HEK293 (cell line): ENCODE measurements at regions not wholly inside any gene's neighbourhood (a gene's known extent, or its start where the extent isn't known, plus 50 kb on each side); places are given as distances from the start of the nearest gene placed in this dataset.

ENCODE experiments used
- CTCF ChIA-PET: fragments of 350-600 bp; formaldehyde crosslinking; extraction: SDS; loops from one replicate; lab custom pipeline; 2021; ENCODE audit warnings: antibody characterized with exemption; lab: Yijun Ruan, JAX
- POLR2A ChIA-PET: fragments of 300-600 bp; formaldehyde crosslinking; extraction: SDS; loops from one replicate; lab custom pipeline; 2020; ENCODE audit warnings: antibody characterized with exemption, inconsistent platforms; lab: Yijun Ruan, JAX
- H3K27ac ChIP-seq: fragments of 200-500 bp; sonication (Bioruptor generic); 2 replicates; pipeline ENCODE4 v1.5.1; 2014; ENCODE audit warnings: low read depth, low read length, control low read depth, inconsistent platforms; ENCODE audit errors: extremely low read depth
- H3K36me3 ChIP-seq, 2 experiments: fragments of 200-500 bp in 1 of 2; sonication (Bioruptor generic) in 1 of 2; 1 replicate in 1 of 2; 2 replicates in 1 of 2; pipeline ENCODE4 v1.5.1; 2014 to 2017; ENCODE audit warnings: inconsistent platforms in 2 of 2, low read length in 2 of 2; ENCODE audit not compliant: control insufficient read depth in 2 of 2, insufficient read depth in 1 of 2
- H3K4me1 ChIP-seq: fragments of 200-500 bp; sonication (Bioruptor generic); 2 replicates; pipeline ENCODE4 v1.5.1; 2014; ENCODE audit warnings: mild to moderate bottlenecking, low read length, inconsistent platforms; ENCODE audit not compliant: control insufficient read depth, insufficient read depth
- H3K4me3 ChIP-seq: 2 replicates; pipeline ENCODE4 v1.5.1; 2011; ENCODE audit warnings: low read depth, mild to moderate bottlenecking, control low read depth, low read length, moderate library complexity
- H3K9me3 ChIP-seq: fragments of 200-500 bp; sonication (Bioruptor generic); 2 replicates; pipeline ENCODE4 v1.5.1; 2014; ENCODE audit warnings: low read depth, low read length, inconsistent platforms; ENCODE audit not compliant: control insufficient read depth, insufficient read depth
- GLI4 ChIP-seq: fragments of 450-650 bp; formaldehyde crosslinking; IDR thresholded peaks from 2 replicates; pipeline ENCODE4 v1.5.1; 2016; ENCODE audit warnings: missing biosample characterization, missing genetic modification characterization
- KLF7 ChIP-seq: fragments of 450-650 bp; formaldehyde crosslinking; IDR thresholded peaks from 2 replicates; pipeline ENCODE4 v1.5.1; 2016; ENCODE audit warnings: missing biosample characterization, missing genetic modification characterization, borderline replicate concordance
- KLF8 ChIP-seq: fragments of 450-650 bp; formaldehyde crosslinking; IDR thresholded peaks from 2 replicates; pipeline ENCODE4 v1.5.1; 2016; ENCODE audit warnings: missing biosample characterization, missing genetic modification characterization
- SCRT2 ChIP-seq: fragments of 450-650 bp; formaldehyde crosslinking; IDR thresholded peaks from 2 replicates; pipeline ENCODE4 v1.5.1; 2016; ENCODE audit warnings: missing biosample characterization, missing genetic modification characterization
- ZBTB10 ChIP-seq: fragments of 450-650 bp; formaldehyde crosslinking; IDR thresholded peaks from 2 replicates; pipeline ENCODE4 v1.5.1; 2016; ENCODE audit warnings: missing biosample characterization, missing genetic modification characterization
- ZBTB7A ChIP-seq: fragments of 450-650 bp; formaldehyde crosslinking; IDR thresholded peaks from 2 replicates; pipeline ENCODE4 v1.5.1; 2016; ENCODE audit warnings: low read depth, missing biosample characterization, missing genetic modification characterization
- ZNF311 ChIP-seq: fragments of 450-650 bp; formaldehyde crosslinking; IDR thresholded peaks from 2 replicates; pipeline ENCODE4 v1.5.1; 2017; ENCODE audit warnings: missing biosample characterization, missing genetic modification characterization, borderline replicate concordance
- ZNF335 ChIP-seq: fragments of 450-650 bp; formaldehyde crosslinking; conservative IDR thresholded peaks from 2 replicates; pipeline ENCODE4 v1.5.1; 2016; ENCODE audit warnings: missing biosample characterization, missing genetic modification characterization
- ZNF394 ChIP-seq: fragments of 450-650 bp; formaldehyde crosslinking; IDR thresholded peaks from 2 replicates; pipeline ENCODE4 v1.5.1; 2016; ENCODE audit warnings: missing biosample characterization, missing genetic modification characterization, mild to moderate bottlenecking, moderate library complexity, borderline replicate concordance
- ZNF529 ChIP-seq: fragments of 450-650 bp; formaldehyde crosslinking; IDR thresholded peaks from 2 replicates; pipeline ENCODE4 v1.5.1; 2017; ENCODE audit warnings: missing genetic modification characterization, missing biosample characterization; ENCODE audit not compliant: insufficient replicate concordance
- ZNF768 ChIP-seq: fragments of 450-650 bp; formaldehyde crosslinking; IDR thresholded peaks from 2 replicates; pipeline ENCODE4 v1.5.1; 2018; ENCODE audit warnings: missing biosample characterization, mild to moderate bottlenecking, missing genetic modification characterization
- ZSCAN16 ChIP-seq: fragments of 450-650 bp; formaldehyde crosslinking; IDR thresholded peaks from 2 replicates; pipeline ENCODE4 v1.5.1; 2016; ENCODE audit warnings: missing biosample characterization, missing genetic modification characterization
- TF ChIP-seq, protein P1 (sequence below): fragments of 450-650 bp; formaldehyde crosslinking; optimal IDR thresholded peaks from 2 replicates; pipeline ENCODE3; 2016; ENCODE audit warnings: missing biosample characterization, mild to moderate bottlenecking, missing genetic modification characterization

DNA sequence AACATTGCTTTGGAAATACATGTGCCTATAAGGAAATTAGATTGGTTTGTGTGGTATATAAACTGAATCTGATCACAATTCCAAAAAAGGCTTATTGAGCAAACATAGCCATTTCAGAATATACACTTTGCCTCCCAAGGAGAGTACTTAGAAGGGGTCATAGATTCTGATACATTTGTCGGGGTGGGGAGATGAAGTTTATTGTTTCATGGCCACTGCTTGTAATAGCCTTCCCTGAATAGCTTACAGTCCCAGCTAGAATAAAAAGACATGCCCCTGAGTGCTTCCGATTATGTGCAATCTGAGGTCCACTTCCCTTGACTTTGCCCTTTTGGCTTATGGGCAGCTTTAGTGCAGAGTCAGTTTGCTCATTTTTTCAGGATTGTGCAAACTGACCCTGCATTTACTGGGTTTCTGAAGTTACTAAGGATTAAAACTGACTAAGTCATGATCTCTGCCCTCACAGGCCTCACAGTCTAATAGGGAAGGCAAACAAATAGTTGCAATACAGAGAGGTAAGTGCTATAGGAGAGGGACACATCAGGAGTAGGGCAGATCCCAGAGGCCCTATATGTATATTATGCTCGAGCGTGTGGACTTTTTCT lies 184.2 kb downstream of the BLID start:
- CTCF ChIA-PET = no interaction called here
- no peaks in the 10 kb centered on the region for H3K36me3 ChIP-seq
- POLR2A ChIA-PET = no interaction called here
- H3K27ac ChIP-seq = no peak overlapping the region
- no peaks in the 10 kb centered on the region for H3K9me3 ChIP-seq
- 0 out of 2 replicates have a peak, but pooled peaks cover 8% of the 10 kb centered on the region for H3K4me1 ChIP-seq
- H3K4me3 ChIP-seq = no peak overlapping the region
- TF ChIP-seq ZSCAN16 (tag by site-specific recombination) = no peak

DNA sequence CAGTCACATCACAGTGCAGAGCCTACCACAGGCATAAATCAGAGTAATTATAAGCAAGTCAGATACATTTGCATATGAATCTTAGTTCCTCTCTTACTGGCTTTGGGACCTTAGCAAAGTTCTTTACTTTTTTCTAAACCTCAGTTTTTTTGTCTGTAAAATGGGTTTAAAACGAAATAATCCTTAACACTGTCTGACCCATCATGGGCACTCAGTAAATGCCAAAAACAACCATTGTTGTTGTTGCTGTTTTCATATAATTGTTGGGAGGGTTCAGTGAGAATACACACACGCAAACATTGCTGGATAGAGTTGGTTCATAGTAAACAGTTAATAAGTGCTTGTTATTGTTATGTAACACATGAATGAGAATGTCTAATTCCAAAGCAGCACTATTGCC lies 184.9 kb downstream of the BLID start:
- no peaks in the 10 kb centered on the region for H3K36me3 ChIP-seq
- CTCF ChIA-PET = no interaction called here

DNA sequence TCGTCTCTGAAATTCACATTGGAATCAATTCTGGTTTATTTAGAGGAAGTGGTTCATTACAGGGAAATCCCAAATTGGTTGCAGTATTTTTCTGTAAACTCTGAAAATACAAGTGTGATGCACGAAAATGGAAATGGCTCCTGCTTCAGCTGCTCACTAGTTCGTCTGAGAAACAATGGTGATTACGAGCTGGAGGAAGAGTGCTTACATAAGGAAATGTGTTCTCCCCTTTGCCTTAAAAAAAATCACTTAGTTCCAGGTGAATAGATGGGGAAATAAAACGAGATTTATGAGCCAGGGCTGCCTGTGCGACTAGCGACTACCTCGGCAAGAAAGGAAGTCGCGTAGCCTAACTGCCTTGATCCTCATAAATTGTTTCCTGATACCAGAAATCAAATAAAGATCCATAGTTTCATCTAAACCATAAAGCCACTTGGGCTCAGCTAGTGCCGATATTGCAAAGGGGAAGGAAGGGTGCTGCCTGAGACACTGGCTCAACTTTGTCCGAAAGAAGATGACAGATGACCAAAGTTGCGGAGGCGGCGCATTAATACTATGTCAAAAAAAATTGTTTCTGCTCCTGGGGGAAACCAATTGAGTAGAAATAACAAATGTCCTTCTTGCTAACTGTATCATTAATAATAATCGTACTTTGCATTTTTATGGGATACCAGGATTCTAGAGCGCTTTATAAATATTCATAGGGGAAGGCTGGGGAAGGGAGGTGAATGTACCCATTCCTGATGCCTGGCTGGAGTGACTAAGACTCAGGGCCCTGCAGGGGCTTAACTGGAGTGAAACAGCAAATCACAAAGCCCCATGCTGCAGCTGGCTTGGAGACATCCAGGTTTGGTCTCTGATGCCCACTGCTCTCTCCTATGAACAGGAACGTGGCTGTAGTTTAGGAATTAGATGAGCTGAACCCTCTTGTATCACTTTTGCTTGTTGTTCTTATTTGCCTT lies 185.7 kb downstream of the BLID start:
- H3K36me3 ChIP-seq = no peaks in the 10 kb centered on the region
- 0 out of 2 replicates have a peak, but pooled peaks cover 8% of the 10 kb centered on the region for H3K4me1 ChIP-seq
- peak overlapping the region; percentile 22 for H3K4me3 ChIP-seq
- TF ChIP-seq SCRT2 (tag by site-specific recombination) (no peak), GLI4 (tag by site-specific recombination) (no peak)
- no peak overlapping the region for H3K27ac ChIP-seq
- ChIA-PET POLR2A (no interaction called here), CTCF (no interaction called here)
- H3K9me3 ChIP-seq = no peaks in the 10 kb centered on the region

More for the DNA sequence above, 184.9 kb downstream of the BLID start:
- H3K4me3 ChIP-seq = no peak overlapping the region
- no peak overlapping the region for H3K27ac ChIP-seq
- no peaks in the 10 kb centered on the region for H3K9me3 ChIP-seq
- 0 out of 2 replicates have a peak, but pooled peaks cover 8% of the 10 kb centered on the region for H3K4me1 ChIP-seq
- TF ChIP-seq KLF7 (no peak), SCRT2 (tag by site-specific recombination) (no peak), ZNF394 (tag by site-specific recombination) (no peak), ZNF335 (tag by site-specific recombination) (no peak), KLF8 (tag by site-specific recombination) (no peak), ZBTB10 (tag by site-specific recombination) (no peak), ZBTB7A (no peak), ZNF529 (no peak)
- POLR2A ChIA-PET = no interaction called here

DNA sequence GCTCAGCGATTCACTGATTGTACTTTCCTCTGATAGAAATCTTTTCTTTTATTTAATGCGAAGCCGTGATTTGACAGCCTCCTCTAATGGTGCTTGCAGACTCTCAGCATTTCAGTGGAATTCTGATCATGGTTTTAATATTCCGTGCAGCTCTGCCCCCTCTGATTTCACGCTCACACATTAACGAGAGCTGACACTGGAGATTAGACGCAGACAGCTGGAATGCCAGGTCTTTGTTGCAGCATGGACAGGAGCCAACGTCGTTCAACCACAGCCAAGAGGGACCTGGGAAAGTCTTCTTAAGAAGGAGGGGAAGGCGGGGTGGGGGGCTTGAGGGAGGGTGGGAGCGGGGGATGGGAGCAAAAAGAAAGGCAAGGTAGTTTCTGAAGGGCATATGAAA lies 186.4 kb downstream of the BLID start:
- TF ChIP-seq, protein P1, sequence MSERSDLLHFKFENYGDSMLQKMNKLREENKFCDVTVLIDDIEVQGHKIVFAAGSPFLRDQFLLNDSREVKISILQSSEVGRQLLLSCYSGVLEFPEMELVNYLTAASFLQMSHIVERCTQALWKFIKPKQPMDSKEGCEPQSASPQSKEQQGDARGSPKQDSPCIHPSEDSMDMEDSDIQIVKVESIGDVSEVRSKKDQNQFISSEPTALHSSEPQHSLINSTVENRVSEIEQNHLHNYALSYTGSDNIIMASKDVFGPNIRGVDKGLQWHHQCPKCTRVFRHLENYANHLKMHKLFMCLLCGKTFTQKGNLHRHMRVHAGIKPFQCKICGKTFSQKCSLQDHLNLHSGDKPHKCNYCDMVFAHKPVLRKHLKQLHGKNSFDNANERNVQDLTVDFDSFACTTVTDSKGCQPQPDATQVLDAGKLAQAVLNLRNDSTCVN (tag by site-specific recombination) = no peak
- TF ChIP-seq ZNF768 (tag by site-specific recombination) = no peak
- no peak for TF ChIP-seq ZNF311 (tag by site-specific recombination)
- ChIA-PET CTCF (interaction anchor here (0.7 kb wide), 1 partner anchor 162 kb away, joined by 3 read pairs; no protein-coding TSS in a partner anchor), POLR2A (interaction anchor here (0.6 kb wide), 1 partner anchor 97 kb away, joined by 3 read pairs; no protein-coding TSS in a partner anchor)
- Histone ChIP-seq H3K4me1 (0 out of 2 replicates have a peak, but pooled peaks cover 8% of the 10 kb centered on the region), H3K27ac (no peak overlapping the region), H3K9me3 (no peaks in the 10 kb centered on the region), H3K36me3 (no peaks in the 10 kb centered on the region), H3K4me3 (peak overlapping the region; percentile 16)
